Activated CD4-positive, alpha-beta T cell treated with anti-CD3 and anti-CD28 coated beads for 4 hours (primary cell): ENCODE measurements at regions not wholly inside any gene's neighbourhood (a gene's known extent, or its start where the extent isn't known, plus 50 kb on each side); places are given as distances from the start of the nearest gene placed in this dataset.

Experiments
- DNase-seq, 2 donors: peaks; one replicate each; pipeline ENCODE4 v3.0.0-alpha.2; 2020

DNA sequence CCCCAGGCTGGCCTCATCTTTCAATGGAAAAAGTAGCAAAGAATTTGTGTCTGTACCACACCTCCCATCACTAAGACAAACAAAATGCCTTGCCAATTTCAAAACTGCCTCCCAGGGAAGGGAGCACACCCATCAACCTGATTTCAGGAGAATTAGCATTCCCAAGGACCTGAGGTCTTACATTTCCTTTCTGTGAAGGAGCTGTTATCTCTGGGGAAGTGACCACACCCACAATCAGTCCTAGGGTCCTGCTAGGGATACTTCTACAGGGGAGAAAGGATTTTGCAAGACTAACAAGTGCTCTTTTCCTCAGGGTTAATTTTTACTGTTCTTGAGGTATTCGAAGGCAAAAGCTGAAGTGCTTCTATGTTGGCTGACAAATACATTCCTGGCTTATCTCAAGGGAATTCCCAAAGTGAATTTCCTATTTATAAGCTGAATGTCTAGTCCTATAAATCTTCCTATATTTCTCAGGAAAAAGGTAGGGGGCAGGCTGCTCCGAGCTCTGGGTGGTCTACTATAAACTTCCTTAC lies 97.4 kb upstream of the ITGA1 start:
- DNase-seq = no peak

DNA sequence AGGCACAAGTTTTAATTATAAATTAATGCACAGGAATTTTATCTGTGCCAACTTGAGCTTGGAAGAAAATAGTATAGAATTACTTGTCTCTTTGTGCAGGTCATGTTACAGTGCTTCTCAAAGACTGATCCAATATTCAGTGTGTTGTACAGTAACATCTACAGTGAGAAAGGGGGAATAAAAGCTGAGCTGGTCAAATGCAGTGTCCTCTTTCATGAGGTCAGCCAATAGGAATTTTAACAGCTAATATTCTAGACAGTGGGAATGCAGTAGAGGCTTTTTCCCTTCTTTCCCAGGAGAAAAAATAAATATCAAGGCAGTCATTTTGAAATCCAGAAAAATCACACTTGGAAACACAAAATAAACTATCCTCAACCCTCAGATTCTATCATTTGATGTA lies 95.7 kb upstream of the ITGA1 start:
- no peak for DNase-seq

DNA sequence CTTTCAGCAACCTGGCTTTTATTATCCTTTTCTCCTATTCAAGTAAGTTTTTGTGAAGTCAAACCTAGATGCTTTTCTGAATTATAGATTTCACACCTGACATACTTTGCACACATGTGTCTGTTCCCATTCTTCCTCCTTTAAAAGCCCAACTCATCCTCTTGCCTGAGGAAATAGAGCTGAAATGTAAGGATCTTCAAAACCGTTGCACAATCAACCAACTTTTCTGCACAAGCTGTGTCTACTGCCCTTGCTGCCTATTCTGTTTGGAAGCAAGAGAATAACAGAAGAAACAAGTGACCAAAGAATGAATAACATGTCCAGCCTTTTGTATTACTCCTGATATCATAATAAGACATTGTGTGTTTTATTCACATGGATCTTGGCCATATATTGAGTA lies 95.1 kb upstream of the ITGA1 start:
- DNase-seq = no peak

DNA sequence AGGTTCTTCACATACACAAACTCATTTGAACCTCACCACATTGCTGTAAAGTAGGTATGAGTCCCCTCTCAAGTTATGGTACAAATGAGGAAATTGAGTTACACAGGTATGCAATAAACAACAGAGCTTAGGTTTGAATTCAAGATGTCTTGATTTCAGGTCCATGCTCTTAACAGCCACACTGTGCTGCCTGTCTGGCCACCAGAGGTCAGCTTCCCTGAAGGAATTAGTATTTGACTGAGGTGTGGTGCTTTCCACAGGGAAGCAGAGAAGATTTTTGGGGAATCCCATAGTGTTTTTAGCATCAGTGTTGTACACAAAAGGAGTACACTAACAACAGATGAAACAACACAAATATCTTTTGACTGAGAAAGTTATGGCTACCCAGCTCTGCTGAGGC lies 94.4 kb upstream of the ITGA1 start:
- DNase-seq = peak; percentile 19 to 21

DNA sequence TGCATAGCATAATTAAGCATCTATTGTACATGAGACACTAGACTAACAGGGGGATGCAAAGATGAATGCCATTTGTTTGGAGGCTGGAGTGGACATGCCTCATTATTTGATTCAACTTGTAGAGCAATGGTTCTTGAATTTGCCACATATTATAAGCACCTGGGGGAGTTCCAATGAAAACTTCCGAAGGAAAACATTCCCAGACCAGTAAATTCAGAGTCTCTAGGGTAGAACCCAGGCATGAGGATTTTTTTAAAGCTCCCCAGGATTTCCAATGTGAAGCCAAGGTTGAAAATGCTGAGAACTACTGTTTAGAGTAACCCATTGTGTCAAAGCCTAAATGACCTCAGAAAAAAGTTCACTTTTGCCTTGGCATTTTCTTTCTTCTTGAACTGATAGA lies 93.9 kb upstream of the ITGA1 start:
- no peak for DNase-seq

DNA sequence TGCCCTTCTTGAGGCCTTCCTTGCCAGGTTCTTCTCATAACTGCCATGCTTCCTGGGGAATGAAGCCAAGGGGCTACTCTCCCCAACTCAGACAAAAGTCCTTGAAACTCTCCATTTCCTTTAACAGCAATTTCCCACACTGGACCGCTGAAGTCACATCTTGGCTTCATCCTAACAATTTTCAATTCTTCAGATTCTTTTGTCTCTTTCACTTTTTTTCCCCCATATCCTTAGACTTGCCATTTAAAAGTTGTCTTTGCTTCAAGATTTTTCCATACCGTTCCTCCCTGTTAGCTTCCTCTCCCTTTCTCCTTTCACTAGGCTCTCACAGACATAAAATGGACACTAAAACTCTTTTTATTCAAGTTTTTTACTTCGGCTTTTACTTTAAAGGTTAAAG lies 93.1 kb upstream of the ITGA1 start:
- no peak for DNase-seq

DNA sequence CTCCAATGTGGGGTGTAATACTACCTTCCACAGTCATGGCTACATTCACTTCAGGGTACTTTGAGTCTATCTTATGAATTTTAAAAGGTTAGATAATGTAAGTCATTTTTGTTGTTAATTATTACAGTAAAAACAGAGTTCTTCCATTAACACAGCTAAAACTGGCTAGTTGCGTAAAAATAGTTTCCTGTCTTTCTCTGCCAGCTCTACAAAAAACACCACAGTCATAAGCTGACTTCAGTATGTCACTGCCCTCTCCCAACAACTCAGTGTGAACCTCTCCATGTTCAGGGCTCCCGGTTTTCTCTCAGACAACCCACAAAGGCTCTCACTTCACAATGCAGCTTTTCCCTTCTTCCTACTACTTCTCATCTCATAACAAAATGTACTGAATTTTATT lies 84.8 kb upstream of the ITGA1 start:
- DNase-seq = no peak

DNA sequence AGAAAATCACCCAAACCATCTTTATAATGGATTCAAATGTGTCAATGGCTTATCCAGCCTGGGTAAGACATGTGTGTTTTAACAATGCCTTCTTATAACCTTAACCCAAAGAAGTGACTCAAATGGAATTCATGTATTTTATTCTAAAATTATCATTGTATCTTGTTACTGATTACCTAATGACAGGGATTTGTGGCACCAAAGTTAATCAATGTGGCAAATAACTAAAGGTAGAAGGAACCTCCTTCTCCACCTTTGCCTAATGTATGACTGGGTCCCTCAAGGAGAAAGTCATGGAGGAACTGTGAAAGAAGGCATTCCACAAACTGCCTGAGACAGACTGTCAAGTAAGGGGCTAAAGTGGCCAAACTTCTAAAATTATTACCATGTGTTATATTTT lies 84.4 kb upstream of the ITGA1 start:
- no peak for DNase-seq

DNA sequence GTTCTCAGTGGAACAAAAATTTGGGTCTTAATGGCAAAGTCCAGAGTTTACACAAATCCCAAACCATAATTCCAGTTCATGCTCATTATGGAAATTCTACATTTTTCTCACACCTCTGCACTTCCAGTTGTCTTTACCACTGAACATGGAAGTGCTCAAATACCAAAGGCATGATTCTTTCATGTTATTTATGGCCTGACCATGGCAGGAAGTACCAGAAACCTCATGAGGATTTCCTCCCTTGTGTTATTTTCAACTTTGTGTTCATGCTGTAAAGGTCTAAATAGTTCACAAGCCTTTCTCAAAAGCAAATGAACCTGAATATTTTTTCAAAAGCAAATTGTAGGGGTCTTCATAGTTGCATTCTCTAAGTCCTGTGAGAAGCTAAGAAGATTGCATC lies 82.0 kb upstream of the ITGA1 start:
- no peak for DNase-seq

DNA sequence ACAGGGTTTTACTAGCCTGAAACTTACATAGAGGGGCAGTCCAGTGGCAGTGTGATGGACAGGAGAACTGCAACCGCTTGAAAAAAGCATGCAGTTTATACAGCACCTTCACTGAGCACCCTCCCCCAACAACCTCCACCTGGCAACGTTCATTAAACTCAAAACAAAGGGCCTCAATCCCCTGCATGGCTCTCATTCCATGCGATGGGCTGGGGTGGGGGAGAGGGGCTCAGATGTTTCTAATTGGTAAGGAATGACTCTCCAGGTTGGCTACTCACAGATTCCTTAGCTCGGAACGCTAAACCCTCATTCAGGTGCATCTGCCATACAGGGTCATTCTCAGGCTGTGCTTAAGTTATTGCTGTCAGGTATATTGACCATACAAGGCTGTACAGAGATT lies 80.9 kb upstream of the ITGA1 start:
- DNase-seq = no peak

DNA sequence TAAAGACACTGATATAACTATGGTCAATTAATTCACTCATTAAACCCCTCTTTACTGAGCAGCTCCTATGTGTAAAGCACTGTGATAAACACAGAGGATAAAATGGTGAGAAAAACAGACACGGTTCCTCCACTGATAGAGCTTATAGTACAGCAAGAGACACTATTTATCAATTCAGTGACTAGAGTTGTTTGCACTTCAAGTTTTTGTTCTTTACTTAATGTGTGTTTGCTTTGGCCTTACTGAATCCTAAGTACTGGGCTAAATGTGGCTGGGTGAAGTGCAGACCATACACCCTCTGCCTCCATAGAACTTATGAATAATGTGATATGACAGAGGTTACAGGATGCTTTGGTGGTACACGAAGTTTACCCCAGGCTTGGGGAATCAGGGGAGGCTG lies 80.1 kb upstream of the ITGA1 start:
- DNase-seq = no peak

DNA sequence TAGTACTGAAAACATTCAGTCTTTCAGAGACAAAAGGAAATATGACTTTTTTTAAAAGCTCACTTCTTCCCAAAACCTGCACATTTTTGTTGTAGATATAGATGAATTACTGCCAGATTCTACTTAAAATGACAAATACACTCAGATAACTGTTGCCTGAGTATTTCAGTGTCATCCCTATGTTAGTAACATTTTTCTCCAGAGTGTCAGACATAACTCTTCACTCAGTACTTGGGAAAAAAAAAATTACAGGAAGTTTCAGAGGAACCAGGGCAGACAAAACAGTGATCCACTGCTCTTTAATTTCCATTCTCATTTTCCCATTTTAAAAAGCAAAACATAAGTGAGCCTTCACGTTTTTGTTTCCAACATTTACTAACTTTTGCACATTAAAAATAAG lies 79.3 kb upstream of the ITGA1 start:
- DNase-seq = no peak

DNA sequence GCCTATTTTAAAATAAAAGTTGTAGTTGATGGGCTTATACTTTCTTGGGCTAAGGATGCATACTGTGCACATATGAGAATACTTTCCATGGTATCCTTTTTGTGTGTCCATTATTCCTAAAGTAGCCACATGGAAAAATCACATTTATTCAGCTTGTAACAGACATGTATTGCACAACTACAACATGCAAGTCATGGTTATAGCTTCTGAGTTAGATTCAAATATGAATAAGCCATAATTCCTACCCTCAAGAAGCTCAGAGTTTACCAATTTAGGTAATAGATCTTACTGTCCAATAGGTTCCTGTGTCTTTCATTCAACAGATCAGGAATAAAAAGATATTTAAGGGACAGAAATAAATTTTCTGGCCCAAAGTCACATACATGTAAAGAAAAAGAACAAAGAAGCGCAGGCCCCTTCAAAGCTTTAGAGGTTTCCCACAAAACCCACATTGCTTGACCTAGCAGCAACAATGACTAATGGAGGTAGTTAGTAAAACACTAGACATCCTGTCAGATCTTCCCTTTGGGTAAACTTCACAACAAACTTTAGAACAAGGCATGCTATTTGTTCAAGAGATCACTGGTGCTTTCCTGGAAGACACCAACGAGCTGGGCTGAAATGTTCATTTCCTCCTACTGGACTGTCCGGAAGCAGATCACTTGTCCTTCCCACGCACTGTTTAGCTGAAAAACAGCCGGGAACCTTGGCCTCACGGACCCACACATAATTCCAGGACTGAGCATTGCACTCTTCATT lies 78.4 kb upstream of the ITGA1 start:
- peak in 1 of 2 donors; percentile 8 for DNase-seq

DNA sequence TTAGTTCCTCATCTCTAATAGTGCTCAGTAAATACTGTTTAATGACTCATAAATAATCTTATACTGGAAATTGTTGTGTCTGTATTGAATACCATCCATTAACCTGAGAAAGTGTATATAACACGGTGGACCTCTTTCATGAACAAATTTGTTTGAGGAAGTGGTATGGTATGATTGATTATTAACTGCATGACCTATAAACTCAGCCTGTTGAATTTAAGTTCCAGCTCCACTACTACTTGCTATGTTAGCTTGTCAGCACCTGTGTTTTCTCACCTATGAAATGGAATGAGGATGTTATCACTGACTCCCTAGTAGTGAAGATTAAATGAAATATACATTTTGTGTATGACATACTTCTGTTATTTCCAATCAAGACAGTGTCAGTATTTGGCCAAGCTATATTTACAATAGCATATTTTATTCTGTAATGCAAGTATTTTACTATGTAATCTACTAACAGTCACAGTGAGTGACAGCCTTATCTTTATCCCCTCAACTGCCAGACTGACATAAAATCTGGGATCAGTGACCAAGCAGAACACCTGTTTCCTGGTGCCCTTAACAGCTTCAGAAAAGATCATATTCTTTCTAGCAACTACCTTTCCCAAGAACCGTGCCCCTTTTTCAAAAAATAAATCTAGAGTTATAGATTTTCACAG lies 77.3 kb upstream of the ITGA1 start:
- no peak for DNase-seq

DNA sequence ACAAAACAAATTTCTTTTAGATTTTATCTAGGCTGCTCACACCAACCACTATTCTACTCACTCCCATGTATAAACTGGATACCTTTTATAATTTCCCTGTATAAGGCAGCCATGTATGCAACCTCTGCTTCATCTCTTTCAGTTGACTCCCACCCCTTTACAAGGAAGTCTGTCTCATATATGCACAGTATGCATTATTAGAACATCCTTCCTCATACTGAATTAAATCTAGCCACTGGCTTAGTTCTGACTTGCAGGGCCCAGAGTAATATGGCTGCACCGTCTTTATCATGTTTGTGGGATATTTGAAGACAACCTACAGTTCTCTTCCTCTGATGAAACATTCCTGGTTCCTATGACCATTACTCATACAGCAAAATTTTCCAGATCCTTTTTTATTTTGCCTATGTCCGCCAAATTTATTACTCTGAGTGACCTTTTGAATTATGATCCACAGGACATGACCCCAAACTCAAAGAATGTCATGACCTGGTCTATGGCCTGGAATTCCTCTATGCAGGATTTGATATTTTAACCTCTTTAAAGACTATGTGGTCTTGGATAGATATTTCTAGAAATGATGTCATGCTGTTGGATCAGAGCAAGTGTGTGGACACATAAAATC lies 76.6 kb upstream of the ITGA1 start:
- no peak for DNase-seq

DNA sequence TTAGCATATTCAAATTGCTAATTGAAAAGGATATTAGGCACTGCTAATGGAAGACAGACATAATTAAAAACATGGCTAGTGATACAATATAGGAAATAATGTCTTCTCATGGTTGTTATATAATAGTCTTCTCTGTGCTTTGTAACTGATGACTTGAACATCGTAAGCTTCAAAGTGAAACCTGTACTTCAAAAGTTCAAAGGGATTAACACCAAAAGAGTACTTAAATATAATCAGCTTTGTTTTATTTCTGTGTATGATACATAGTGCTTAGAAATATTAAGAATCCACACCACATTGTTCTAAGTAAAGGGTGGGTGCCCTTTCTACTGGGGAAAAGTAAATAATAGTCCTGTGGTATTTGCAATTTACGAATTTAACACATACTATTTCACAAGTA lies 75.4 kb upstream of the ITGA1 start:
- DNase-seq = no peak

DNA sequence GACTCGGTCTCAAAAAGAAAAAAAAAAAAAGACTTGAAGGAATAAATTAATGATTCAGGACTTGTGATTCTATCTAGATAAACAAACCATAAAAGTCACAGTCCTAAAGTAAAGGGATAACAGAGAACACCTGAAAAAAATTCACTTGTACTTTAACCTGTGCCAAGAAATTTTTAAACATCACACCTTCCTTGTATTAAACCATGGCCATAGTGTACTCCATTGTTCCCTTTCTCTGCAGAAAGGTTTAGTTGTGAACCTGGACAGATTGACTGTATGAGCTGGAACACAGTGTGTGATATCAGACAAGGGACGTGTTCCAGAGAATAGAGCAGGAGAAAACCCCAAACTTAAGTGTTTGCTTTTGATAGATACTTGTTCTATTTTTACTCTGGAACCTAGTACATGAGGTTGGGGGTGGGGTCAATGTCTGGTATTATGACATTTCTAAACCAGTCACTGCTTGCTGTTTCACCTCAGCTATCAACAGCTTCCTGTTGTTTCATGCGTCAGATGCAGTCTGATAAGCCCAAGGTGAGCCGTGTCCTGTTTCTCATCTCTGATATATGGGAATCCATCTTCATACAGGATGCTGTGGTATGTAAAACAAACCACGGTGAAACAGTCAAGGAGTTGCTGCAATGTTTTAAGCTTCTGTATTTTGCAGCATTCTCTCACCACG lies 62.5 kb upstream of the ITGA1 start:
- DNase-seq = peak; percentile 58 to 65

DNA sequence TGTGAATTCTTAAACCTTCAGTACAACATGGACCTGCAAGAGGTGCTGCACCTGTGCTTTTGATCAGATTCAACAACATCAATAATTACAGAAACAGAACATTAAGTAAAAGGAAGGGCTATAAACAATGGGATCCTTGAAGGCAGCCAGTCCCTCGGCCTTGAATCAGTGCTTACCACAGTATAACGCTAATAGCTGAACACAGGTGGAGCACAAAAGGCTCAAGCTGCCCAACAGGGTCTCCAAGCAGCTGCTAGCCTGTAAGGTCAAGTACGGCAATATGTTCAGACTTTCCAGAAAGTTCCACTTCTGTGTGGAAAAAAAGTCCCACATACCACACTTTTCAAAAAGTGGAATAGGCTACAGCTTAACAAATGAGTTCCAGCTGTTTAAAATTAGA lies 61.9 kb upstream of the ITGA1 start:
- DNase-seq = no peak

DNA sequence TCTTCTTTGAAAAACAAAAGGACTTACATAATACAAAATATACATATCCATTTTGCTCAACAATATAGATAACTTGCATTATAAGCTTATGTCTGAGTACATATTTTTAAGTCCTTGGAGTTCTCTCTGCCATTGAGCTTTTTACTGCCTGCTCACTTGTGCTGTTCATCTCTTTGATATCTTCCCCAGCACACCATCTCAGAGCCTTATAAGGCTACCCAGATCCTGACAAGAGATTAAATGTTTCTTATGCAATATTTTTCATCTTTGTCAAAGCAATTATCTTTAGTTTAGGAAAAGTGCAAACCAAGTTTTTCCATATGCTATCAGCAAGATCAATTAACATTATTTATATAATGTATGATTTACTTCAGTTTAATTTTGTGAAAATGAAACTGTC lies 60.7 kb upstream of the ITGA1 start:
- no peak for DNase-seq

DNA sequence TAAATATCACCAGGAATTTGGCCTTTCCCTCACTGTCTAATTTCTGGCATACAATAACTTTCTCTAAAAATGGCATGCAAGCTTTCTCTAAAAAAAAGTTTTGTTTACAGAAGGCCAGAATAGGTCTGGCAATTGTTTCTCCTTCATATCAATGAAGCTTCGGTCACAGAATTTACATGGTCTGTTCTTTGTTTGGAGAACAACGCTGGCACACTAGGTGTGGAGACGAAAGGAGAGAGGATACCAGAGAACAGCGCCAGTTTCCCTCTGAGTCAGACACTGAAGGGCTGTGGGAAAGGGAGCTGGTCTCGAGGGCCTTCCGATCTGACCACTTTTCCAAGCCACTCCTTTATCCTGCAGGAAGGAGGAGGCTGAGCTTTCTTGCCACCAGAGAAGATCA lies 60.1 kb upstream of the ITGA1 start:
- DNase-seq = no peak

DNA sequence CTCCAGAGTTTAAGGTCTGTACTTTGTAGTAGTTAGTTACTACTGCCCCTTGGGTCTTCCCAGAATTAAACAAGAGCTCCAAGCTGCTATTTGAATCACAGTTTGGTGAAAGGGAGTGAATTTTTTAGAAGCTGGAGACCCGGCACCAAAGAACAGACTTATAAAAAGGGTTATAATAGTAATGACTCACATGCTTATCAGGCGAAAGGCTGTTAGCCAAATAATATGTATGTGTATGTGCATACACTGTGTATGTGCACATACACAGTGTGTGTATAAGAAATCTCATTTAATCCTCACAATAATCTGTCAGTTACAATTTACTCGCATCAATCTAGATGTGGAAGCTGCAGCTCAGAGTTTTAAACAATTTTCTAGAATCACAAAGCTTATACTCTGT lies 59.5 kb upstream of the ITGA1 start:
- DNase-seq = no peak

DNA sequence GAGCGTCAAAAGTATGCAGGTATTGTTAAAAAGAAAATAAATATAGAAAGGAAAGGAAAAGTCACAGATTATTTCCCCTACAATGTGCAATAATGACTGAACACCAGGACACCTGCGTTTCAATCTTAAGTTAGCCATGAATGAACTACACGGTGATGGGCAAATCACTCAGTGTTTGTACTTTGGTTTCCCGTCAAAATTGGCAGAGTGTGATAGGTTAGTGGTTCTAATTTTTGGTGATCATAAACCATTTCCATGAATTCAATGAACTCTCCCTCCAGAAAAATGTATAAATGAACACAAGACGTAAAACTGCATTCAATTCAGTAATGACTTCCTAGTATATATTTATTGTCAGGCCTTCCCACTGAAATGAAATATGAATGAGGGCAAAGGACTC lies 59.0 kb upstream of the ITGA1 start:
- DNase-seq = no peak

DNA sequence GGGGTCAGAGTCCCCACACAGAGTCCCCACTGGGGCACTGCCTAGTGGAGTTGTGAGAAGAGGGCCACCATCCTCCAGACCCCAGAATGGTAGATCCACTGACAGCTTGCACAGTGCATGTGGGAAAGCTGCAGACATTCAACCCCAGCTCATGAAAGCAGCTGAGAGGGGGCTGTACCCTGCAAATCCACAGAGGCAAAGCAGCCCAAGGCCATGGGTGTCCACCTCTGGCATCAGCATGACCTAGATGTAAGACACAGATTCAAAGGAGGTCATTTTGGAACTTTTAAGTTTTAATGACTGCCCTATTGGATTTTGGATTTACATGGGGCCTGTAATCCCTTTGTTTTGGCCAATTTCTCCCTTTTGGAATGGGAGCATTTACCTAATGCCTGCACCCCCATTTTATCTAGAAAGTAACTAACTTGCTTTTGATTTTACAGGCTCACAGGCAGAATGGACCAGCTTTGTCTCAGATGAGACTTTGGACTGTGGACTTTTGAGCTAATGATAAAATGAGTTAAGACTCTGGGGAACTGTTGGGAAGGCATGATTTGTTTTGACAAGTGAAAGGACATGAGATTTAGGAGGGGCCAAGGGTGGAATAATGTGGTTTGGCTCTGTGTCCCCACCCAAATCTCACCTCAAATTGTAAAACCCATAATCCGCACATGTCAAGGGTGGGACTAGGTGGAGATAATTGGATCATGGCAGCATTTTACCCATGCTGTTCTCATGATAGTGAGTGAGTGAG lies 56.3 kb upstream of the ITGA1 start:
- DNase-seq = no peak
